Heart right ventricle (tissue), 16 donors: ENCODE measurements at regions not wholly inside any gene's neighbourhood (a gene's known extent, or its start where the extent isn't known, plus 50 kb on each side); places are given as distances from the start of the nearest gene placed in this dataset.

Source experiments
- ATAC-seq, 8 donors: fragments of 200-7000 bp; cut with Tn5 transposase; one replicate each; pipeline ENCODE4 v1.9.1; 2020; ENCODE audit warnings: mild to moderate bottlenecking in 8 of 8, moderate library complexity in 8 of 8, moderate number of reproducible peaks in 1 of 8
- DNase-seq, 2 donors: peaks; one replicate each; pipeline ENCODE4 v3.0.0-alpha.2; 2020
- H3K27ac ChIP-seq, 10 donors: fragments of 200-600 bp; sonication (generic) in 2 of 10; one replicate each; pipeline versions ENCODE4 v1.5.0 to v1.8.0; 2020 to 2022; ENCODE audit warnings: mild to moderate bottlenecking in 3 of 10
- H3K27me3 ChIP-seq, 7 donors: fragments of 200-600 bp; one replicate each; pipeline ENCODE4 v1.8.0; 2021 to 2022; ENCODE audit warnings: mild to moderate bottlenecking in 2 of 7
- H3K36me3 ChIP-seq, 9 donors: fragments of 200-600 bp; sonication (generic) in 1 of 9; one replicate each; pipeline versions ENCODE4 v1.5.0 to v1.8.0; 2020 to 2022; ENCODE audit warnings: mild to moderate bottlenecking in 2 of 9
- H3K4me1 ChIP-seq, 9 donors: fragments of 200-600 bp; sonication (generic) in 1 of 9; one replicate each; pipeline versions ENCODE4 v1.5.0 to v1.8.0; 2020 to 2022; ENCODE audit warnings: mild to moderate bottlenecking in 4 of 9
- H3K4me3 ChIP-seq, 10 donors: fragments of 200-600 bp; sonication (generic) in 2 of 10; one replicate each; pipeline versions ENCODE4 v1.5.0 to v1.8.0; 2020 to 2022; ENCODE audit warnings: mild to moderate bottlenecking in 7 of 10, moderate library complexity in 2 of 10
- H3K9me3 ChIP-seq, 11 donors: fragments of 200-600 bp in 10 of 11; sonication (generic) in 2 of 11; one replicate each; pipeline versions ENCODE4 v1.5.0 to v1.8.0; 2013 to 2022; ENCODE audit warnings: mild to moderate bottlenecking in 2 of 11, control low read depth in 1 of 11, moderate library complexity in 1 of 11
- CTCF ChIP-seq, 9 donors: fragments of 200-600 bp; sonication (generic) in 2 of 9; IDR thresholded peaks; one replicate each; pipeline versions ENCODE4 v1.5.0 to v1.8.0; 2021 to 2022; ENCODE audit warnings: antibody characterized with exemption in 9 of 9, mild to moderate bottlenecking in 5 of 9, moderate library complexity in 1 of 9
- WGBS, 2 donors: extraction: QIAGEN DNeasy Blood & Tissue Kit; methylation state at CpG; one replicate each; pipeline ENCODE4 v1.1.7; 2013; ENCODE audit warnings: inconsistent platforms in 1 of 2; 5-methylcytosine and 5-hydroxymethylcytosine counted together
- intact Hi-C, 10 donors: fragments of 100-400 bp; cut with DNase I; formaldehyde crosslinking; loops; one replicate each; pipeline versions ENCODE4 v1.11.1 to v1.14.2; 2022
- donor health status: Arrhythmogenic right ventricular cardiomyopathy.
- donor health status: ischemic (EF 13 %, LVEDD 7.1; RV severe dilation, severe dysfunction).
- donor health status: healthy with polysubstance abuse.
- donor health status: DM: no; HTN: yes; CAD: no.
- donor health status: DM: no; HTN: no; CAD: no.
- donor health status: ischemic (EF 25% LVEDD 6.9; RV normal size, moderate dysfunction).
- donor health status: ischemic (EF 25% LVEDD 5.7; RV mildly dilated, moderate dysfunction).
- donor health status: healthy.
- donor health status: DM: yes; HTN: yes; CAD: no.
- donor health status: Ischemic cardiomyopathy.
- donor health status: ischemic (EF 35%, LVEDD 5.7; RV mildly dilated, moderate dysfunction).
- donor health status: nonischemic (EF 11% LVEDD 7.7; RV severe dilation, severe dysfunction).
- donor health status: DM: yes; HTN: yes; CAD: no.
- donor health status: PGD.
- donor health status: ischemic (EF 29% LVEDD 5.4; RV normal size, mild dysfunction).
- donor health status: nonischemic (EF 23%, LVEDD 6.1; RV moderate dilation, normal function).

GRCh38 chr11:44469412-44469811, 96.1 kb upstream of the CD82 start:
- no peaks in the 10 kb centered on the region for H3K36me3 ChIP-seq
- H3K27ac ChIP-seq, result no peak overlapping the region
- intact Hi-C loops, result no loop called here
- 65 to 78% methylated on average over 6 of the region's 6 CpGs for WGBS, 2 donors
- no peak overlapping the region for H3K4me3 ChIP-seq
- ATAC-seq (no peak), DNase-seq (no peak)
- no peaks in the 10 kb centered on the region for H3K27me3 ChIP-seq
- no peak for TF ChIP-seq CTCF (IDR thresholded peaks at IDR 0.05)
- H3K9me3 ChIP-seq, result peaks cover 0 to 11% (median 0%) of the 10 kb centered on the region in 11 donors
- H3K4me1 ChIP-seq, result peaks cover 0 to 17% (median 7%) of the 10 kb centered on the region in 9 donors

GRCh38 chr11:44470854-44471253, 94.6 kb upstream of the CD82 start:
- Histone ChIP-seq H3K9me3 (no peaks in the 10 kb centered on the region), H3K4me1 (peaks cover 0 to 27% (median 18%) of the 10 kb centered on the region in 9 donors), H3K4me3 (no peak overlapping the region), H3K36me3 (no peaks in the 10 kb centered on the region), H3K27me3 (no peaks in the 10 kb centered on the region), H3K27ac (no peak overlapping the region)
- DNase-seq (peak in 1 of 2 donors; percentile 23), ATAC-seq (peak in 7 of 8 donors; percentile 42 to 73 (median 60))
- intact Hi-C loops, result no loop called here
- 42 to 44% methylated on average over 7 of the region's 7 CpGs for WGBS, 2 donors
- TF ChIP-seq CTCF (IDR thresholded peaks at IDR 0.05), result no peak

- no peak for ATAC-seq
- H3K4me1 ChIP-seq, result peaks cover 0 to 28% (median 21%) of the 10 kb centered on the region in 9 donors
- TF ChIP-seq CTCF (IDR thresholded peaks at IDR 0.05), result no peak
- intact Hi-C loops, result no loop called here
- 30 to 52% methylated on average over 3 of the region's 3 CpGs for WGBS, 2 donors
- DNase-seq, result no peak
- no peaks in the 10 kb centered on the region for H3K27me3 ChIP-seq
- no peak overlapping the region for H3K4me3 ChIP-seq
- no peak overlapping the region for H3K27ac ChIP-seq
- no peaks in the 10 kb centered on the region for H3K9me3 ChIP-seq
- H3K36me3 ChIP-seq, result no peaks in the 10 kb centered on the region
Observed at GRCh38 chr11:44471603-44472002, 93.9 kb upstream of the CD82 start.

- TF ChIP-seq CTCF (IDR thresholded peaks at IDR 0.05), result no peak
- Histone ChIP-seq H3K27ac (no peak overlapping the region), H3K4me3 (no peak overlapping the region), H3K4me1 (peaks cover 0 to 28% (median 21%) of the 10 kb centered on the region in 9 donors), H3K27me3 (no peaks in the 10 kb centered on the region), H3K36me3 (no peaks in the 10 kb centered on the region), H3K9me3 (no peaks in the 10 kb centered on the region)
- 69 to 73% methylated on average over 4 of the region's 4 CpGs for WGBS, 2 donors
- intact Hi-C loops, result no loop called here
- DNase-seq (no peak), ATAC-seq (no peak)
Observed at GRCh38 chr11:44472916-44473315, 92.5 kb upstream of the CD82 start.
